OCI-LY3 (cell line): ENCODE measurements at regions not wholly inside any gene's neighbourhood (a gene's known extent, or its start where the extent isn't known, plus 50 kb on each side); places are given as distances from the start of the nearest gene placed in this dataset.

ENCODE experiments used
- H2AFZ ChIP-seq: fragments of 200-600, 300-600 bp; shearing (Covaris generic); 2 replicates; pipeline ENCODE4 v1.6.0; 2014; ENCODE audit warnings: antibody characterized with exemption, low read depth, low read length
- H3K27ac ChIP-seq: fragments of 200-600, 300-600 bp; sonication (generic); 2 replicates; pipeline ENCODE4 v1.5.1; 2014; ENCODE audit warnings: mild to moderate bottlenecking, low read length, moderate library complexity, mixed read lengths
- H3K27me3 ChIP-seq: fragments of 200-600, 300-600 bp; sonication (generic); 2 replicates; pipeline ENCODE4 v1.6.1; 2014; ENCODE audit warnings: low read depth, low read length, mixed read lengths
- H3K36me3 ChIP-seq: fragments of 200-600, 300-600 bp; sonication (generic); replicated peaks from 2 replicates; pipeline ENCODE3; 2014; ENCODE audit warnings: low read depth, low read length, mixed read lengths
- H3K4me1 ChIP-seq: fragments of 300-600, 200-600 bp; sonication (generic); 2 replicates; pipeline ENCODE4 v1.6.1; 2014; ENCODE audit warnings: low read length, mixed read lengths
- H3K4me2 ChIP-seq: fragments of 200-600, 300-600 bp; sonication (generic); 2 replicates; pipeline ENCODE4 v1.6.1; 2014; ENCODE audit warnings: low read length, mixed read lengths
- H3K4me3 ChIP-seq: fragments of 300-600, 200-600 bp; sonication (generic); 2 replicates; pipeline ENCODE4 v1.5.1; 2014; ENCODE audit warnings: antibody characterized with exemption, mild to moderate bottlenecking, low read length, moderate library complexity
- H3K79me2 ChIP-seq: fragments of 300-600, 200-600 bp; shearing (Covaris generic); 2 replicates; pipeline ENCODE4 v1.6.1; 2014; ENCODE audit warnings: mild to moderate bottlenecking, low read length, mixed read lengths
- H3K9ac ChIP-seq: fragments of 300-600, 200-600 bp; shearing (Covaris generic); 2 replicates; pipeline ENCODE4 v1.6.0; 2014; ENCODE audit warnings: mild to moderate bottlenecking, low read length, moderate library complexity
- H3K9me3 ChIP-seq: fragments of 200-600, 300-600 bp; shearing (Covaris generic); 2 replicates; pipeline ENCODE4 v1.6.1; 2014; ENCODE audit warnings: low read length, mixed read lengths; ENCODE audit not compliant: insufficient read depth
- H4K20me1 ChIP-seq: fragments of 200-600, 300-600 bp; sonication (generic); 2 replicates; pipeline ENCODE4 v1.6.1; 2016; ENCODE audit warnings: low read length, mixed read lengths; ENCODE audit not compliant: insufficient read depth
- CTCF ChIP-seq: fragments of 200-600, 300-600 bp; sonication (generic); IDR thresholded peaks from 2 replicates; pipeline ENCODE4 v1.5.1; 2014; ENCODE audit warnings: antibody characterized with exemption, low read length, low read depth
- EZH2phosphoT487 ChIP-seq: fragments of 200-600 bp; shearing (Covaris generic); IDR thresholded peaks from 2 replicates; pipeline ENCODE4 v1.6.1; 2018; ENCODE audit warnings: antibody characterized with exemption, mixed run types, low read depth

DNA sequence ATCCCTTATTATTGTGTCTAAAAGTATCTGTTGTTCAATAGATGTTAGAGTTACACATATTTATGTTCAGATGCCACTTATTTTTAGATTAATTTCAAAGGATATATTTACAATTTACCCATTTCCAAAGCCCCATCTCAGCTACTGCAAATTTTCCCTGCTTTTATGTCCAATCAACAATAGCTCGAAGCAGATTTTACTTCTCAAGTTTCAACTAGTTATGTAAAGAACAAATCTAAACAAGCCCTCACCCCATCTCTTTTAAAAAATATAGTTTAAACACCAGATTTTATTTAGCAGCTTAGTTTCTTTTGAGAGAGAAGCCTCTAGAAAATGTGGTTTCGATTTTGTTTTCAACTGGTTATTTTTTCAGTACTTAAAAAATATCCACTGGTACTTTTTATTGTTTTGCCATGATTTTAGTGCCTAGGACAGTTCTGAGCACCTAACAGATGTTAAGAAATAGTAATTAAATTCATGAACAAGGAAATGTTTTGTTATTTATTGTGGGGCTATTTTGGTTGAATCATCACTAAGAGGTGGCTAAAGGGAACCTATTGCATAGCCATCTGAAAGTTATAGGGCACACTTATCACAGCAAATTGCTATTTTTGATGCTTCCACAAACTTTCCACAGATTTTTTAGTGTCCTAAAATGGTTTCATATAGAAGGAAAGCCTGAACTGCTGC lies 96.2 kb upstream of the BMP4 start:
- Histone ChIP-seq H3K4me2 (no peak overlapping the region), H2AFZ (no peak overlapping the region), H3K27ac (no peak overlapping the region), H3K9ac (no peak overlapping the region), H3K27me3 (no peaks in the 10 kb centered on the region), H3K4me3 (no peak overlapping the region), H3K36me3 (no peaks in the 10 kb centered on the region), H3K4me1 (peaks cover 12% of the 10 kb centered on the region), H3K79me2 (no peaks in the 10 kb centered on the region), H4K20me1 (no peaks in the 10 kb centered on the region), H3K9me3 (no peaks in the 10 kb centered on the region)
- TF ChIP-seq EZH2phosphoT487: no peak
- no peak for TF ChIP-seq CTCF

- Histone ChIP-seq H3K27ac (no peak overlapping the region), H3K9me3 (no peaks in the 10 kb centered on the region), H3K4me3 (no peak overlapping the region), H3K79me2 (no peaks in the 10 kb centered on the region), H3K4me1 (peaks cover 12% of the 10 kb centered on the region), H3K27me3 (no peaks in the 10 kb centered on the region), H2AFZ (no peak overlapping the region), H3K9ac (no peak overlapping the region), H3K36me3 (no peaks in the 10 kb centered on the region), H4K20me1 (no peaks in the 10 kb centered on the region), H3K4me2 (no peak overlapping the region)
- TF ChIP-seq EZH2phosphoT487: no peak
- no peak for TF ChIP-seq CTCF
Measured at GRCh38 chr14:54053386-54053745, 96.7 kb upstream of the BMP4 start.

- H3K4me2 ChIP-seq: no peak overlapping the region
- no peak overlapping the region for H3K9ac ChIP-seq
- no peak overlapping the region for H3K27ac ChIP-seq
- TF ChIP-seq CTCF: no peak
- no peak for TF ChIP-seq EZH2phosphoT487
- H3K36me3 ChIP-seq: no peaks in the 10 kb centered on the region
- no peaks in the 10 kb centered on the region for H4K20me1 ChIP-seq
- H3K4me3 ChIP-seq: no peak overlapping the region
- H3K9me3 ChIP-seq: no peaks in the 10 kb centered on the region
- H2AFZ ChIP-seq: no peak overlapping the region
- peaks cover 7% of the 10 kb centered on the region for H3K4me1 ChIP-seq
- H3K79me2 ChIP-seq: no peaks in the 10 kb centered on the region
- no peaks in the 10 kb centered on the region for H3K27me3 ChIP-seq
Measured at GRCh38 chr14:54058505-54058904, 101.9 kb upstream of the BMP4 start.

- no peaks in the 10 kb centered on the region for H3K79me2 ChIP-seq
- H3K9me3 ChIP-seq: no peaks in the 10 kb centered on the region
- H3K4me1 ChIP-seq: no peaks in the 10 kb centered on the region
- H3K27me3 ChIP-seq: no peaks in the 10 kb centered on the region
- no peak overlapping the region for H3K27ac ChIP-seq
- H3K4me3 ChIP-seq: no peak overlapping the region
- no peak overlapping the region for H3K4me2 ChIP-seq
- H3K36me3 ChIP-seq: no peaks in the 10 kb centered on the region
- H4K20me1 ChIP-seq: no peaks in the 10 kb centered on the region
- TF ChIP-seq EZH2phosphoT487 (no peak), CTCF (no peak)
- no peak overlapping the region for H3K9ac ChIP-seq
- H2AFZ ChIP-seq: no peak overlapping the region
Measured at GRCh38 chr14:54083549-54084239, 127.1 kb upstream of the BMP4 start.
